SJSA1 (cell line): ENCODE measurements at regions not wholly inside any gene's neighbourhood (a gene's known extent, or its start where the extent isn't known, plus 50 kb on each side); places are given as distances from the start of the nearest gene placed in this dataset.

Experiments used
- DNase-seq, 2 experiments: peaks; one replicate each; pipeline ENCODE4 v3.0.0-alpha.2; 2015 to 2020; ENCODE audit warnings: low spot score in 2 of 2, low read depth in 1 of 2
- H3K27ac ChIP-seq: fragments of 250-450 bp; sonication (Bioruptor Pico); 2 replicates; pipeline ENCODE4 v1.5.1; 2020; ENCODE audit warnings: mild to moderate bottlenecking, moderate library complexity
- H3K27me3 ChIP-seq: fragments of 250-450 bp; sonication (Bioruptor Pico); replicated peaks from 2 replicates; pipeline ENCODE4 v1.5.1; 2020; ENCODE audit warnings: mild to moderate bottlenecking, moderate library complexity
- H3K36me3 ChIP-seq: fragments of 250-450 bp; sonication (Bioruptor Pico); 2 replicates; pipeline ENCODE4 v1.5.1; 2020; ENCODE audit warnings: mild to moderate bottlenecking
- H3K4me1 ChIP-seq: fragments of 250-450 bp; sonication (Bioruptor Pico); replicated peaks from 2 replicates; pipeline ENCODE4 v1.6.1; 2021; ENCODE audit warnings: mild to moderate bottlenecking
- H3K4me3 ChIP-seq: fragments of 250-450 bp; sonication (Bioruptor Pico); 2 replicates; pipeline ENCODE4 v1.5.1; 2020; ENCODE audit warnings: mild to moderate bottlenecking
- H3K9me3 ChIP-seq: fragments of 250-450 bp; sonication (Bioruptor Pico); replicated peaks from 2 replicates; pipeline ENCODE4 v1.5.1; 2020; ENCODE audit warnings: mild to moderate bottlenecking

GRCh38 chr18:45276878-45277277 lies 338.4 kb upstream of the SLC14A2 start:
- Histone ChIP-seq H3K36me3 (no peaks in the 10 kb centered on the region), H3K27me3 (no peaks in the 10 kb centered on the region), H3K27ac (no peak overlapping the region), H3K4me1 (no peaks in the 10 kb centered on the region), H3K4me3 (no peak overlapping the region), H3K9me3 (0 out of 2 replicates have a peak, but pooled peaks cover 4% of the 10 kb centered on the region)
- DNase-seq, result no peak

- 0 out of 2 replicates have a peak, but pooled peaks cover 4% of the 10 kb centered on the region for H3K9me3 ChIP-seq
- H3K27ac ChIP-seq, result no peak overlapping the region
- no peak for DNase-seq
- H3K27me3 ChIP-seq, result no peaks in the 10 kb centered on the region
- H3K4me1 ChIP-seq, result no peaks in the 10 kb centered on the region
- no peaks in the 10 kb centered on the region for H3K36me3 ChIP-seq
- no peak overlapping the region for H3K4me3 ChIP-seq
These were observed 337.4 kb upstream of the SLC14A2 start for GRCh38 chr18:45277908-45278307.

- Histone ChIP-seq H3K9me3 (no peaks in the 10 kb centered on the region), H3K27me3 (no peaks in the 10 kb centered on the region), H3K4me1 (no peaks in the 10 kb centered on the region), H3K27ac (no peak overlapping the region), H3K4me3 (no peak overlapping the region), H3K36me3 (no peaks in the 10 kb centered on the region)
- DNase-seq, result no peak
These were observed 334.6 kb upstream of the SLC14A2 start for GRCh38 chr18:45280481-45281276.

GRCh38 chr18:45282101-45282812 lies 333.0 kb upstream of the SLC14A2 start:
- no peaks in the 10 kb centered on the region for H3K27me3 ChIP-seq
- no peak overlapping the region for H3K4me3 ChIP-seq
- H3K9me3 ChIP-seq, result no peaks in the 10 kb centered on the region
- no peaks in the 10 kb centered on the region for H3K36me3 ChIP-seq
- DNase-seq, result peak in 1 of 2 experiments; percentile 4
- H3K4me1 ChIP-seq, result no peaks in the 10 kb centered on the region
- H3K27ac ChIP-seq, result no peak overlapping the region

- H3K4me1 ChIP-seq, result no peaks in the 10 kb centered on the region
- H3K36me3 ChIP-seq, result no peaks in the 10 kb centered on the region
- H3K4me3 ChIP-seq, result no peak overlapping the region
- H3K9me3 ChIP-seq, result no peaks in the 10 kb centered on the region
- H3K27ac ChIP-seq, result no peak overlapping the region
- H3K27me3 ChIP-seq, result no peaks in the 10 kb centered on the region
- no peak for DNase-seq
These were observed 331.1 kb upstream of the SLC14A2 start for GRCh38 chr18:45284174-45284573.

GRCh38 chr18:45284851-45285250 lies 330.4 kb upstream of the SLC14A2 start:
- Histone ChIP-seq H3K36me3 (no peaks in the 10 kb centered on the region), H3K27me3 (no peaks in the 10 kb centered on the region), H3K27ac (no peak overlapping the region), H3K9me3 (no peaks in the 10 kb centered on the region), H3K4me1 (no peaks in the 10 kb centered on the region), H3K4me3 (no peak overlapping the region)
- DNase-seq, result no peak

- Histone ChIP-seq H3K4me1 (no peaks in the 10 kb centered on the region), H3K27me3 (no peaks in the 10 kb centered on the region), H3K9me3 (no peaks in the 10 kb centered on the region), H3K27ac (no peak overlapping the region), H3K4me3 (no peak overlapping the region), H3K36me3 (no peaks in the 10 kb centered on the region)
- DNase-seq, result no peak
These were observed 330.0 kb upstream of the SLC14A2 start for GRCh38 chr18:45285251-45285650.

- no peak overlapping the region for H3K4me3 ChIP-seq
- H3K27me3 ChIP-seq, result no peaks in the 10 kb centered on the region
- no peaks in the 10 kb centered on the region for H3K36me3 ChIP-seq
- no peak for DNase-seq
- H3K4me1 ChIP-seq, result peaks cover 3% of the 10 kb centered on the region
- H3K27ac ChIP-seq, result no peak overlapping the region
- H3K9me3 ChIP-seq, result no peaks in the 10 kb centered on the region
These were observed 328.8 kb upstream of the SLC14A2 start for GRCh38 chr18:45286431-45286830.

- no peak for DNase-seq
- Histone ChIP-seq H3K9me3 (no peaks in the 10 kb centered on the region), H3K27ac (no peak overlapping the region), H3K4me1 (peaks cover 13% of the 10 kb centered on the region), H3K36me3 (no peaks in the 10 kb centered on the region), H3K27me3 (no peaks in the 10 kb centered on the region), H3K4me3 (no peak overlapping the region)
These were observed 327.7 kb upstream of the SLC14A2 start for GRCh38 chr18:45287531-45287930.

- DNase-seq, result no peak
- Histone ChIP-seq H3K4me3 (no peak overlapping the region), H3K9me3 (no peaks in the 10 kb centered on the region), H3K27ac (no peak overlapping the region), H3K4me1 (peaks cover 13% of the 10 kb centered on the region), H3K27me3 (no peaks in the 10 kb centered on the region), H3K36me3 (no peaks in the 10 kb centered on the region)
These were observed 324.9 kb upstream of the SLC14A2 start for GRCh38 chr18:45290364-45290763.

GRCh38 chr18:45291621-45292615 lies 323.4 kb upstream of the SLC14A2 start:
- H3K9me3 ChIP-seq, result no peaks in the 10 kb centered on the region
- peak; percentile 45 to 57 for DNase-seq
- H3K4me3 ChIP-seq, result no peak overlapping the region
- peaks cover 13% of the 10 kb centered on the region for H3K4me1 ChIP-seq
- no peaks in the 10 kb centered on the region for H3K27me3 ChIP-seq
- no peaks in the 10 kb centered on the region for H3K36me3 ChIP-seq
- H3K27ac ChIP-seq, result peak overlapping the region; percentile 58

- H3K27ac ChIP-seq, result no peak overlapping the region
- H3K27me3 ChIP-seq, result no peaks in the 10 kb centered on the region
- no peaks in the 10 kb centered on the region for H3K36me3 ChIP-seq
- DNase-seq, result no peak
- no peak overlapping the region for H3K4me3 ChIP-seq
- peaks cover 13% of the 10 kb centered on the region for H3K4me1 ChIP-seq
- no peaks in the 10 kb centered on the region for H3K9me3 ChIP-seq
These were observed 319.9 kb upstream of the SLC14A2 start for GRCh38 chr18:45295388-45295787.

- no peak for DNase-seq
- no peaks in the 10 kb centered on the region for H3K27me3 ChIP-seq
- H3K36me3 ChIP-seq, result no peaks in the 10 kb centered on the region
- H3K9me3 ChIP-seq, result no peaks in the 10 kb centered on the region
- H3K4me3 ChIP-seq, result no peak overlapping the region
- no peak overlapping the region for H3K27ac ChIP-seq
- H3K4me1 ChIP-seq, result no peaks in the 10 kb centered on the region
These were observed 316.3 kb upstream of the SLC14A2 start for GRCh38 chr18:45298986-45299385.
